ENCODE measurements at regions not wholly inside any gene's neighbourhood (a gene's known extent, or its start where the extent isn't known, plus 50 kb on each side); places are given as distances from the start of the nearest gene placed in this dataset.

DNA sequence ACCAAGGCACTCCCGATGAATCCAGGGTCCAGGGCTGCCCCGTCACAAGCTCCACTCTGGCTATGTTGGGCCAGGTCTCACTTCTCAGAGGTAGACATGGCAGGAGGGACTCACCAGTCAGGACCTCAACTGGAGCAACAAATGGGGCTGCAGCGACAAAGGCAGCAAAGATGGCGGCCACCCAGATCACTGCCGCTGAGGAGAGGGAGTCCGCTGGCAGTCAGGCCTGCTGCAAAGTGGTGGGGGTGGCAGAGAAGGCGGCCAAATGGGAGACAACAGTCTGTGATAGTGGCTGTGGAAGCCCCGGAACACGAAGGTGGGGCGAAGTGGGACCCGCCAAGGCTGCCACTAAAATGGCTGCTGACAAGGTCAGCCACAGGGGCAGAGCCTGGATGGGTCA, 143.3 kb upstream of the RADX start:
- no peak for TF ChIP-seq FOXM1 (IDR thresholded peaks at IDR 0.05; ENCODE audit: borderline replicate concordance)
- TF ChIP-seq ARNT (IDR thresholded peaks at IDR 0.05) = no peak
- no peak for TF ChIP-seq BHLHE40 (IDR thresholded peaks at IDR 0.05; ENCODE audit: borderline replicate concordance)
- no peak for TF ChIP-seq FOXK2 (IDR thresholded peaks at IDR 0.05)
- no peak for TF ChIP-seq LEF1 (IDR thresholded peaks at IDR 0.05; ENCODE audit: borderline replicate concordance)
- TF ChIP-seq NFRKB (IDR thresholded peaks at IDR 0.05) = no peak
